PC-9 (cell line): ENCODE measurements at regions not wholly inside any gene's neighbourhood (a gene's known extent, or its start where the extent isn't known, plus 50 kb on each side); places are given as distances from the start of the nearest gene placed in this dataset.

ENCODE experiments used
- BruUV-seq: library from RNA; stranded (reverse); fragments of 400-500 nt; replicated peaks from 2 replicates; lab custom pipeline; 2021; lab: Mats Ljungman, UMichigan
- CTCF ChIA-PET: fragments of 300-600 bp; sonication (Branson Sonifier 250); formaldehyde crosslinking; loops from one replicate; lab custom pipeline; 2022; ENCODE audit warnings: antibody characterized with exemption; lab: Charles Lee
- POLR2A ChIA-PET: fragments of 300-600 bp; sonication (Branson Sonifier 250); formaldehyde crosslinking; loops from one replicate; lab custom pipeline; 2022; ENCODE audit warnings: antibody characterized with exemption; ENCODE audit not compliant: unreplicated experiment; lab: Charles Lee
- DNase-seq, 2 experiments: peaks; one replicate each; pipeline versions ENCODE4 v3.0.0 to v3.0.0-alpha.2; 2015 to 2022; ENCODE audit warnings: mixed read lengths in 1 of 2
- H2AFZ ChIP-seq: fragments of 200-600 bp; sonication (generic); 2 replicates; pipeline ENCODE4 v1.8.1; 2017; ENCODE audit warnings: antibody characterized with exemption
- H3F3A ChIP-seq: fragments of 200-600 bp; sonication (generic); 2 replicates; pipeline ENCODE4 v1.8.1; 2017; ENCODE audit warnings: antibody characterized with exemption, mild to moderate bottlenecking, low read depth; ENCODE audit not compliant: insufficient read depth
- H3K27ac ChIP-seq: fragments of 200-600 bp; sonication (generic); 2 replicates; pipeline ENCODE4 v1.6.1; 2016; ENCODE audit warnings: mixed run types
- H3K27me3 ChIP-seq: fragments of 200-600 bp; sonication (generic); 2 replicates; pipeline ENCODE4 v1.6.1; 2016; ENCODE audit warnings: low read depth, mixed run types; ENCODE audit not compliant: insufficient read depth
- H3K36me3 ChIP-seq: fragments of 200-600 bp; sonication (generic); 2 replicates; pipeline ENCODE4 v1.6.1; 2016; ENCODE audit warnings: low read depth, mixed run types
- H3K4me1 ChIP-seq: fragments of 200-600 bp; sonication (generic); replicated peaks from 2 replicates; pipeline ENCODE4 v1.6.1; 2016; ENCODE audit warnings: mixed run types; ENCODE audit not compliant: insufficient read depth
- H3K4me2 ChIP-seq: fragments of 200-600 bp; sonication (generic); 2 replicates; pipeline ENCODE4 v1.6.1; 2017; ENCODE audit warnings: mixed run types
- H3K4me3 ChIP-seq: fragments of 200-600 bp; sonication (generic); 2 replicates; pipeline ENCODE4 v1.6.1; 2016; ENCODE audit warnings: mixed run types
- H3K79me2 ChIP-seq: fragments of 200-600 bp; sonication (generic); 2 replicates; pipeline ENCODE4 v1.6.1; 2017; ENCODE audit warnings: low read depth, mixed run types
- H3K9me2 ChIP-seq: fragments of 200-600 bp; sonication (generic); 2 replicates; pipeline ENCODE4 v1.8.1; 2017; ENCODE audit warnings: mild to moderate bottlenecking; ENCODE audit not compliant: insufficient read depth
- H3K9me3 ChIP-seq: fragments of 200-600 bp; sonication (generic); 2 replicates; pipeline ENCODE4 v1.8.1; 2016; ENCODE audit warnings: low read depth; ENCODE audit not compliant: insufficient read depth
- H4K20me1 ChIP-seq: fragments of 200-600 bp; sonication (generic); 2 replicates; pipeline ENCODE4 v1.8.1; 2017; ENCODE audit not compliant: insufficient read depth
- EZH2 ChIP-seq: fragments of 200-600 bp; sonication (generic); IDR thresholded peaks from 2 replicates; pipeline ENCODE4 v1.8.0; 2017; ENCODE audit warnings: antibody characterized with exemption, low read depth
- intact Hi-C: fragments of 100-400 bp; cut with micrococcal nuclease; formaldehyde crosslinking; loops from one replicate; pipeline ENCODE4 v1.10.0; 2022; ENCODE audit not compliant: unreplicated experiment
- TF ChIP-seq, protein P1 (sequence below): fragments of 200-600 bp; sonication (generic); conservative IDR thresholded peaks from 2 replicates; pipeline ENCODE4 v1.6.1; 2017; ENCODE audit warnings: mixed run types, antibody characterized with exemption, mild to moderate bottlenecking, moderate library complexity

GRCh38 chr4:173777921-173778320, 247.9 kb upstream of the HAND2 start:
- no peak for DNase-seq
- intact Hi-C loops: no loop called here
- no peaks in the 10 kb centered on the region for H3F3A ChIP-seq

DNA sequence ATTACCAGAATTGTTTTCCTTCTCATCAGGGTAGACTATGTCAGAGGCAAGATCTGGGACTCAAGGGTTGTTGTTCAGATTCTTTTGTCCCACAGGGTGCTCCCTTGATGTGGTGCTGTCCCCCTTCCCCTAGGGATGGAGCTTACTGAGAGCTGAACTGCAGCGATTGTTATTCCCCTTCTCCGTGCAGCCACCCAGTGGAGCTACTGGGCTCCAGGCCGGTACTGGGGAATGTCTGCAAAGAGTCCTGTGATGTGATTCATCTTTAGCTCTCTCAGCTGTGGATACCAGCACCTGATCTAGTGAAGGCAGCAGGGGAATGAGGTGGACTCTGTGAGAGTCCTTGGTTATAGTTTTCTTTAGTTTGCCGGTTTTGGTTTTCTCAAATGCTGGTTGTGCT, 247.4 kb upstream of the HAND2 start:
- Histone ChIP-seq H3K27ac (no peak overlapping the region), H3K36me3 (no peaks in the 10 kb centered on the region), H3K79me2 (no peaks in the 10 kb centered on the region), H3F3A (no peaks in the 10 kb centered on the region), H3K4me2 (no peak overlapping the region), H3K9me3 (no peaks in the 10 kb centered on the region), H3K4me3 (no peak overlapping the region), H3K27me3 (no peaks in the 10 kb centered on the region), H2AFZ (no peak overlapping the region), H4K20me1 (no peaks in the 10 kb centered on the region), H3K4me1 (no peaks in the 10 kb centered on the region), H3K9me2 (no peaks in the 10 kb centered on the region)
- intact Hi-C loops: no loop called here
- no TSS peak for BruUV-seq
- CTCF ChIA-PET: no interaction called here
- POLR2A ChIA-PET: no interaction called here
- no peak for TF ChIP-seq EZH2
- TF ChIP-seq, protein P1, sequence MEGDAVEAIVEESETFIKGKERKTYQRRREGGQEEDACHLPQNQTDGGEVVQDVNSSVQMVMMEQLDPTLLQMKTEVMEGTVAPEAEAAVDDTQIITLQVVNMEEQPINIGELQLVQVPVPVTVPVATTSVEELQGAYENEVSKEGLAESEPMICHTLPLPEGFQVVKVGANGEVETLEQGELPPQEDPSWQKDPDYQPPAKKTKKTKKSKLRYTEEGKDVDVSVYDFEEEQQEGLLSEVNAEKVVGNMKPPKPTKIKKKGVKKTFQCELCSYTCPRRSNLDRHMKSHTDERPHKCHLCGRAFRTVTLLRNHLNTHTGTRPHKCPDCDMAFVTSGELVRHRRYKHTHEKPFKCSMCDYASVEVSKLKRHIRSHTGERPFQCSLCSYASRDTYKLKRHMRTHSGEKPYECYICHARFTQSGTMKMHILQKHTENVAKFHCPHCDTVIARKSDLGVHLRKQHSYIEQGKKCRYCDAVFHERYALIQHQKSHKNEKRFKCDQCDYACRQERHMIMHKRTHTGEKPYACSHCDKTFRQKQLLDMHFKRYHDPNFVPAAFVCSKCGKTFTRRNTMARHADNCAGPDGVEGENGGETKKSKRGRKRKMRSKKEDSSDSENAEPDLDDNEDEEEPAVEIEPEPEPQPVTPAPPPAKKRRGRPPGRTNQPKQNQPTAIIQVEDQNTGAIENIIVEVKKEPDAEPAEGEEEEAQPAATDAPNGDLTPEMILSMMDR: no peak
- DNase-seq: no peak

More at GRCh38 chr4:173777921-173778320, 247.9 kb upstream of the HAND2 start:
- H3K27ac ChIP-seq: no peak overlapping the region
- no TSS peak for BruUV-seq
- TF ChIP-seq, protein P1: no peak
- TF ChIP-seq EZH2: no peak
- no peak overlapping the region for H2AFZ ChIP-seq
- no peaks in the 10 kb centered on the region for H3K27me3 ChIP-seq
- H3K4me3 ChIP-seq: no peak overlapping the region
- no peaks in the 10 kb centered on the region for H3K36me3 ChIP-seq
- H3K4me2 ChIP-seq: no peak overlapping the region
- POLR2A ChIA-PET: no interaction called here
- no peaks in the 10 kb centered on the region for H3K9me2 ChIP-seq
- no peaks in the 10 kb centered on the region for H4K20me1 ChIP-seq
- CTCF ChIA-PET: no interaction called here
- H3K9me3 ChIP-seq: no peaks in the 10 kb centered on the region
- H3K4me1 ChIP-seq: no peaks in the 10 kb centered on the region
- H3K79me2 ChIP-seq: no peaks in the 10 kb centered on the region

DNA sequence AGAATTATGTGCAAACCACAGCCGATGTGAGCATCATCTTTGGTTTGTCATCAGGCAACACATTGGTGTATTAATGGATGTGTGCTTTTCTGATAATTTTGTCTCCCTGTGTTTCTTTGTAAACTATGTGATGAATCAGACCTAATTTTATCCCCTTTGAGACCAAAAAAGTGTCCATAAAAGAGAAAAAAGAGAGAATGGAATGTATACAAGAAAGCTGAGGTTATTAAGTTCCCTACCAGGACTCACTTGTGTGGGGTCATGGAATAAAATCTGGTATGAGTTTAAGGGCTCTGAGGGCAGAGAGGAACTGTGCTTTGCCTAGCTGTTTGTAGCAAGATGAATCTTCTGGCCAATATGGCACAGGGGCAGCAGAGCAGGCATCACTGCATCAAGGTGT, 239.5 kb upstream of the HAND2 start:
- CTCF ChIA-PET: no interaction called here
- H3K36me3 ChIP-seq: no peaks in the 10 kb centered on the region
- POLR2A ChIA-PET: no interaction called here
- H3K79me2 ChIP-seq: no peaks in the 10 kb centered on the region
- no peak overlapping the region for H3K4me2 ChIP-seq
- no TSS peak for BruUV-seq
- no peaks in the 10 kb centered on the region for H3K9me2 ChIP-seq
- intact Hi-C loops: no loop called here
- H3F3A ChIP-seq: no peaks in the 10 kb centered on the region
- H3K27me3 ChIP-seq: no peaks in the 10 kb centered on the region
- TF ChIP-seq, protein P1: no peak
- no peak for TF ChIP-seq EZH2
- H4K20me1 ChIP-seq: no peaks in the 10 kb centered on the region
- DNase-seq: no peak
- no peak overlapping the region for H3K4me3 ChIP-seq
- no peaks in the 10 kb centered on the region for H3K4me1 ChIP-seq
- no peaks in the 10 kb centered on the region for H3K9me3 ChIP-seq
- H3K27ac ChIP-seq: no peak overlapping the region
- no peak overlapping the region for H2AFZ ChIP-seq
